Psoas muscle (tissue), 7 donors: ENCODE measurements at regions not wholly inside any gene's neighbourhood (a gene's known extent, or its start where the extent isn't known, plus 50 kb on each side); places are given as distances from the start of the nearest gene placed in this dataset.
A peak's percentile ranks its signal among the peaks of the same experiment; 100 is the strongest.

Source experiments
- ATAC-seq, 4 donors: fragments of 200-7000 bp; cut with Tn5 transposase; one replicate each; pipeline ENCODE4 v1.9.1; 2020; ENCODE audit warnings: moderate library complexity in 3 of 4, mild to moderate bottlenecking in 2 of 4
- DNase-seq, 2 donors: peaks; one replicate each; pipeline ENCODE4 v3.0.0-alpha.2; 2020
- H3K27ac ChIP-seq: fragments of 200-600 bp; one replicate; pipeline ENCODE4 v1.8.0; 2022
- H3K27me3 ChIP-seq, 3 donors: fragments of 200-600 bp in 1 of 3; one replicate each; pipeline versions ENCODE4 v1.6.1 to v1.8.0; 2013 to 2022; ENCODE audit warnings: low read length in 2 of 3, mild to moderate bottlenecking in 2 of 3, moderate library complexity in 1 of 3; ENCODE audit not compliant: insufficient read depth in 3 of 3
- H3K36me3 ChIP-seq, 2 donors: fragments of 200-600 bp in 1 of 2; one replicate each; pipeline versions ENCODE4 v1.6.1 to v1.8.0; 2013 to 2022; ENCODE audit warnings: low read depth in 1 of 2, mild to moderate bottlenecking in 1 of 2, moderate library complexity in 1 of 2; ENCODE audit not compliant: insufficient read depth in 1 of 2
- H3K4me1 ChIP-seq: fragments of 200-600 bp; one replicate; pipeline ENCODE4 v1.8.0; 2022
- H3K4me3 ChIP-seq: fragments of 200-600 bp; one replicate; pipeline ENCODE4 v1.8.0; 2022; ENCODE audit warnings: mild to moderate bottlenecking
- H3K9me3 ChIP-seq: fragments of 200-600 bp; one replicate; pipeline ENCODE4 v1.8.0; 2022
- CTCF ChIP-seq: fragments of 200-600 bp; IDR thresholded peaks from one replicate; pipeline ENCODE4 v1.8.0; 2022; ENCODE audit warnings: antibody characterized with exemption
- WGBS, 3 donors: extraction: QIAGEN DNeasy Blood & Tissue Kit; methylation state at CpG; one replicate each; pipeline versions ENCODE4 v1.1.6 to v1.1.7; 2013; 5-methylcytosine and 5-hydroxymethylcytosine counted together
- intact Hi-C, 2 donors: fragments of 100-400 bp; cut with DNase I; formaldehyde crosslinking; loops; one replicate each; pipeline versions ENCODE4 v1.11.0 to v1.14.2; 2022
- donor health status: healthy with polysubstance abuse.
- donor health status: DM: no; HTN: no; CAD: no; lungs with moderate emphysema.
- donor health status: Bipolar disorder and iron deficiency.
- donor health status: healthy.
- donor health status: DM: yes; HTN: yes; CAD: no.
- donor health status: DM: no; HTN: no; CAD: no.
- donor health status: DM: yes; HTN: yes; CAD: no.

- WGBS, 3 donors, result 19 to 21% (median 20%) methylated on average over 3 of the region's 3 CpGs
- no peak overlapping the region for H3K4me3 ChIP-seq
- no peaks in the 10 kb centered on the region for H3K9me3 ChIP-seq
- peak; percentile 40 for TF ChIP-seq CTCF
- DNase-seq, result no peak
- H3K27me3 ChIP-seq, result no peaks in the 10 kb centered on the region
- intact Hi-C loops, result loop anchor here (10.0 kb wide), 2 partner anchors 1427 to 1777 kb away; no protein-coding TSS in a partner anchor
- H3K4me1 ChIP-seq, result no peaks in the 10 kb centered on the region
- ATAC-seq, result no peak
- no peak overlapping the region for H3K27ac ChIP-seq
- no peaks in the 10 kb centered on the region for H3K36me3 ChIP-seq
Measured at GRCh38 chr10:9302140-9302746, 1247.8 kb downstream of the GATA3 start.

- Histone ChIP-seq H3K36me3 (no peaks in the 10 kb centered on the region), H3K27me3 (no peaks in the 10 kb centered on the region), H3K4me3 (no peak overlapping the region), H3K27ac (no peak overlapping the region), H3K4me1 (no peaks in the 10 kb centered on the region), H3K9me3 (no peaks in the 10 kb centered on the region)
- TF ChIP-seq CTCF, result peak; percentile 22
- 63 to 72% (median 69%) methylated on average over 6 of the region's 6 CpGs for WGBS, 3 donors
- no peak for ATAC-seq
- intact Hi-C loops, result loop anchor here (10.0 kb wide), 2 partner anchors 1430 to 1780 kb away; no protein-coding TSS in a partner anchor
- no peak for DNase-seq
Measured at GRCh38 chr10:9305018-9305655, 1250.6 kb downstream of the GATA3 start.

DNA sequence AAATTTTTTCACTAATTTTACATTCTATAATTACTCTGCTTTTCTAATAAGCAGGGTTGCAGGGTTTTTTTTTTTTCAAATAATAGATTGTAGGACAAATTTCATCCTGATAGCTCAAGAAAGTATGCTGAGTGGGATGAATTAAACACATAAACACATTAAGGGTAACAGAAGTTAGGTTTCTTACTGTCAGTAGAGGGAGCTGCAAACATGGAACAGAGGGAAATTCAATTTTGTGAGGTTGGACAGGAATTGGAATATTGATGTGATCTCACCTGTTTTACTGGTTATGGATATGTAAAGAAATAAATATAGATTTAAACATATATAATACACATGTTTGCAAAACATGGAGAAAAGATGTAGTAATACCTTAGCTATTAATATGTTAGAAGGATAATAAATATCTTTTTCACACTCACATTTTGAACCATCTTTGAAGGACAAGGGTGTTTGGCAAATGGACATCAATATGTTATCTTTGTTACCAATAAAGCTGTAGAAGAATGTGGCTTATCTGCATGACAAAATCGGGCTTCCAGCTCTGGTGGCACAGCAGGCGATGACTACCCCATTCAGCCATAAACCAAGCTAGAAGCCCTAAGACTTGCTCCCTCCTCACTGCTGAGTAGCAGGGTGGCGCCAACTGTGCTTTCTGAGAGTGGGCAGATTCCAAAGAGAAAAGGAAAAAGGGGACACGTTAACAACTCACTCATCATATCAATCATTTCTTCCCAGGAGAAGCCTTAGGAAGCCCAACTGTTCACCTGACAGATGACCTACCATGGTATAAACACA, 1257.4 kb downstream of the GATA3 start:
- no peak overlapping the region for H3K4me3 ChIP-seq
- WGBS, 3 donors, result 56 to 62% (median 62%) methylated on average over 4 of the region's 4 CpGs
- ATAC-seq (no peak), DNase-seq (no peak)
- no peak overlapping the region for H3K27ac ChIP-seq
- TF ChIP-seq CTCF, result no peak
- intact Hi-C loops, result no loop called here
- H3K9me3 ChIP-seq, result no peaks in the 10 kb centered on the region
- peaks cover 0 to 4% (median 0%) of the 10 kb centered on the region in 3 donors for H3K27me3 ChIP-seq
- H3K36me3 ChIP-seq, result no peaks in the 10 kb centered on the region
- H3K4me1 ChIP-seq, result no peaks in the 10 kb centered on the region

DNA sequence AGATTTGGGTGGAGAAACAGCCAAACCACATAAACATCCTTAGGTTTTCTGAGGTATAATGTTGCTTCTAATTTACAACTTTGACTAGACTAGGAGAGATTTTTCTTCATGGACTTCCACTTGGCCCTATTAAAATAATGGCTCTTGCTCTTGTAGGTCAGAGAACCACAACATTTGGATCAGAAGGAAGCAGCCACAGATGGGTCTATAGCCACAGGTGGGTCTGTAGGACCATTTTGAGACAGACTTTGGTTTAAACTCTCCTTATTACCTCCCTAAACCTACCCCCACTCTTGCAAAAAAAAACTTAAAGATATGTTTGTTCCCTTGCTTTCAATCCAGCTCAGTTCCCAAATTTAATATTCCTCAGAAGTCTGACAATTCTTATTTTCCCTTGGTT, 1260.8 kb downstream of the GATA3 start:
- H3K27ac ChIP-seq, result no peak overlapping the region
- no peaks in the 10 kb centered on the region for H3K4me1 ChIP-seq
- no peaks in the 10 kb centered on the region for H3K36me3 ChIP-seq
- H3K9me3 ChIP-seq, result no peaks in the 10 kb centered on the region
- DNase-seq, result no peak
- intact Hi-C loops, result no loop called here
- peaks cover 0 to 4% (median 0%) of the 10 kb centered on the region in 3 donors for H3K27me3 ChIP-seq
- no peak for ATAC-seq
- no peak for TF ChIP-seq CTCF
- no peak overlapping the region for H3K4me3 ChIP-seq
